Activated T-cell treated with anti-CD3 and anti-CD28 coated beads, Interleukin-2, amount 50 U/mL, for 24 hours (primary cell): ENCODE measurements at regions not wholly inside any gene's neighbourhood (a gene's known extent, or its start where the extent isn't known, plus 50 kb on each side); places are given as distances from the start of the nearest gene placed in this dataset.
"Not testable (repeated sequence)": the region's sequence is repeated elsewhere in the genome, so short reads cannot be mapped to it uniquely, and the experiment has no call there.

Experiments used
- DNase-seq: peaks from one replicate; pipeline ENCODE4 v3.0.0-alpha.2; 2020
- H3K27ac Mint-ChIP-seq: 2 replicates; pipeline ENCODE4 v1.8.0; 2020; ENCODE audit warnings: mild to moderate bottlenecking, mixed read lengths
- H3K27me3 Mint-ChIP-seq: 2 replicates; pipeline ENCODE4 v1.8.0; 2020; ENCODE audit warnings: mixed read lengths
- H3K36me3 Mint-ChIP-seq: 2 replicates; pipeline ENCODE4 v1.8.0; 2020; ENCODE audit warnings: low read depth, mixed read lengths
- H3K4me1 Mint-ChIP-seq: 2 replicates; pipeline ENCODE4 v1.8.0; 2020; ENCODE audit warnings: low read depth, mixed read lengths
- H3K4me3 Mint-ChIP-seq: 2 replicates; pipeline ENCODE4 v1.8.0; 2020; ENCODE audit warnings: mild to moderate bottlenecking, moderate library complexity, mixed read lengths
- H3K9me3 Mint-ChIP-seq: 2 replicates; pipeline ENCODE4 v1.8.0; 2020; ENCODE audit warnings: mixed read lengths

DNA sequence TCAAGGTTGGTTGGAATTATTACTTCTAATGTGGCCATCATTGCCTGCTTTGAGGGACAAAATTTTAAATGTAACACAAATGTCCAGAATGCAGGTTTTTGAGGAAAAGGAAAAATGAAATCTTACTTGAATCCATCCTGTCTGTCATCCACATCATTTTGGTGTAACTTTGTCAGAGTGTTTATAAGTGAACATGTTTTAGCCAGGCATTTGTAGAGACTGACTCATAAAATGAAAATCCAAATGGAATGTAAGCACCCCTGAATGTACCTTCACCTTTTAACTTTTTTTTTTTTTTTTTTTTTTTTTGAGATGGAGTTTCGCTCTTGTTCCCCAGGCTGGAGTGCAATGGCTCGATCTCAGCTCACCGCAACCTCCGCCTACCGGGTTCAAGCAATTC is 141.8 kb upstream of the BNIP2 start:
- Mint-ChIP-seq H3K36me3 (no peaks in the 10 kb centered on the region), H3K4me3 (no peak overlapping the region)
- DNase-seq = no peak

GRCh38 chr15:59830098-59830497 is 141.0 kb upstream of the BNIP2 start:
- Mint-ChIP-seq H3K4me1 (no peaks in the 10 kb centered on the region), H3K27me3 (no peaks in the 10 kb centered on the region), H3K4me3 (no peak overlapping the region), H3K27ac (no peak overlapping the region), H3K36me3 (no peaks in the 10 kb centered on the region), H3K9me3 (no peaks in the 10 kb centered on the region)
- DNase-seq = no peak

More for the DNA sequence above, 141.8 kb upstream of the BNIP2 start:
- peaks cover 2% of the 10 kb centered on the region for H3K4me1 Mint-ChIP-seq
- no peaks in the 10 kb centered on the region for H3K27me3 Mint-ChIP-seq
- no peaks in the 10 kb centered on the region for H3K9me3 Mint-ChIP-seq
- H3K27ac Mint-ChIP-seq = no peak overlapping the region

DNA sequence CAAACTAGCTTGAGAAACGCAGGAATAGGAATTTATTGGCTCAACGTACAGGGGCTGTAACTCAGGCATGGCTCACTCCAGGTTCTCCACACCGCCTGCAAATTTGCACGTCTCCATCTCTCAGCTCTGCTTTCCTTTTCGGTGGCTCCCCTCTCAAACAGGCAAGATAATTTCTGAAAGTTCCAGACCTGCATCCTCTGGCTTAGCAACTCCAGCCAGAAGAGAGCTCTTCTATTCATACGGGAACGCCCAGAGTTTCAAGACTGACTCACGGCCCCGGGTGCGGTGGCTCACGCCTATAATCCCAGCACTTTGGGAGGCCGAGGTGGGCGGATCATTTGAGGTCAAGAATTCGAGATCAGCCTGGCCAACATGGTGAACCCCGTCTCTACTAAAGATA is 139.7 kb upstream of the BNIP2 start:
- Mint-ChIP-seq H3K4me3 (no peak overlapping the region), H3K9me3 (no peaks in the 10 kb centered on the region), H3K27me3 (no peaks in the 10 kb centered on the region), H3K4me1 (no peaks in the 10 kb centered on the region), H3K27ac (no peak overlapping the region), H3K36me3 (no peaks in the 10 kb centered on the region)
- no peak for DNase-seq

- Mint-ChIP-seq H3K4me1 (no peaks in the 10 kb centered on the region), H3K36me3 (no peaks in the 10 kb centered on the region), H3K27ac (no peak overlapping the region), H3K9me3 (no peaks in the 10 kb centered on the region), H3K4me3 (no peak overlapping the region), H3K27me3 (no peaks in the 10 kb centered on the region)
- DNase-seq = no peak
Measured at GRCh38 chr15:59828263-59828662, 139.1 kb upstream of the BNIP2 start.

- H3K9me3 Mint-ChIP-seq = no peaks in the 10 kb centered on the region
- H3K27me3 Mint-ChIP-seq = no peaks in the 10 kb centered on the region
- no peaks in the 10 kb centered on the region for H3K4me1 Mint-ChIP-seq
- no peak for DNase-seq
- no peaks in the 10 kb centered on the region for H3K36me3 Mint-ChIP-seq
- no peak overlapping the region for H3K4me3 Mint-ChIP-seq
- no peak overlapping the region for H3K27ac Mint-ChIP-seq
Measured at GRCh38 chr15:59825901-59826300, 136.8 kb upstream of the BNIP2 start.

- Mint-ChIP-seq H3K4me1 (peaks cover 4% of the 10 kb centered on the region), H3K27ac (no peak overlapping the region), H3K9me3 (no peaks in the 10 kb centered on the region), H3K36me3 (no peaks in the 10 kb centered on the region), H3K4me3 (no peak overlapping the region), H3K27me3 (peaks cover 4% of the 10 kb centered on the region)
- no peak for DNase-seq
Measured at GRCh38 chr15:59821286-59821685, 132.2 kb upstream of the BNIP2 start.

DNA sequence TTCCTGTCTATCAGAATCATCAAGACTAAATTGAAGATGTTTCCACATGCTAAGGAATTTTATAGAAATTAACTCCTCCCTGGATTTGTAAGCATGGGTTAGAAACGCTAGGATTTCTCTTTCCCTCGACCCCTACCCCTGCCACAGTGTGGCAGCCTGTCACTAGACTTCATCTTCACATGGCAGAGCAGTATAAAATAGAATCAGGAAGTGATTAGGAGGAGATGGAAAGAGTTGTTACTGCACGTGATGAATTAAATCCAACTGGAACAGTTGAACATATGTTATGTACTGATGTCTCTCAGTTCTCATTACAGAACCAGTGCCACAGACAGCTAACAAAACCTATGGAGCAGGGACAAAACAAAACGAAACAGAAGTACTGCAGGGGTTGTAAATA is 130.0 kb upstream of the BNIP2 start:
- no peak overlapping the region for H3K4me3 Mint-ChIP-seq
- H3K9me3 Mint-ChIP-seq = no peaks in the 10 kb centered on the region
- DNase-seq = no peak
- no peaks in the 10 kb centered on the region for H3K36me3 Mint-ChIP-seq
- no peak overlapping the region for H3K27ac Mint-ChIP-seq
- peaks cover 4% of the 10 kb centered on the region for H3K27me3 Mint-ChIP-seq
- H3K4me1 Mint-ChIP-seq = peaks cover 16% of the 10 kb centered on the region

DNA sequence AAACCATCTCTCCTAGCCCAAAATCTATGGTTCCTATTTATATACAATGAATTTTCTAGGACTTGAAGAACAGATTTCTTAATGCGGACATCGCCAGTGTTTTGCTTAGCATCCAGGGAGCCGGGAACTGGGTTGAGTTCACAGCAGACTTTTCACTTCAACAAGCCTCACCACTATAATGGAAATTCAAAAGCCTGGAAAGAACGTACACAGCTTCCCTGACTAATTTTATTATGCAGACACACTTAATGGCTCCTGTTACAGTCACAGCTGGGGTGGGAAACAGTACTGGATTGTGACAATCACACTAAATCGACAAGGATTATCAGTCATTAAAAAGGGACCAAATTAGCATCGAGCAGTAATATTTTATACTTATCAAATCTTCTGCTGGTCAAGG is 129.2 kb upstream of the BNIP2 start:
- H3K4me3 Mint-ChIP-seq = no peak overlapping the region
- H3K36me3 Mint-ChIP-seq = no peaks in the 10 kb centered on the region
- H3K27me3 Mint-ChIP-seq = peaks cover 4% of the 10 kb centered on the region
- DNase-seq = no peak
- H3K9me3 Mint-ChIP-seq = no peaks in the 10 kb centered on the region
- H3K4me1 Mint-ChIP-seq = peaks cover 23% of the 10 kb centered on the region
- no peak overlapping the region for H3K27ac Mint-ChIP-seq

GRCh38 chr15:59817834-59818233 is 128.7 kb upstream of the BNIP2 start:
- Mint-ChIP-seq H3K27me3 (peaks cover 4% of the 10 kb centered on the region), H3K27ac (no peak overlapping the region), H3K9me3 (no peaks in the 10 kb centered on the region), H3K4me3 (no peak overlapping the region), H3K4me1 (peaks cover 28% of the 10 kb centered on the region), H3K36me3 (no peaks in the 10 kb centered on the region)
- no peak for DNase-seq

GRCh38 chr15:59817053-59817452 is 127.9 kb upstream of the BNIP2 start:
- Mint-ChIP-seq H3K4me1 (peaks cover 28% of the 10 kb centered on the region), H3K27ac (no peak overlapping the region), H3K36me3 (no peaks in the 10 kb centered on the region), H3K4me3 (no peak overlapping the region), H3K9me3 (no peaks in the 10 kb centered on the region), H3K27me3 (peaks cover 4% of the 10 kb centered on the region)
- no peak for DNase-seq

DNA sequence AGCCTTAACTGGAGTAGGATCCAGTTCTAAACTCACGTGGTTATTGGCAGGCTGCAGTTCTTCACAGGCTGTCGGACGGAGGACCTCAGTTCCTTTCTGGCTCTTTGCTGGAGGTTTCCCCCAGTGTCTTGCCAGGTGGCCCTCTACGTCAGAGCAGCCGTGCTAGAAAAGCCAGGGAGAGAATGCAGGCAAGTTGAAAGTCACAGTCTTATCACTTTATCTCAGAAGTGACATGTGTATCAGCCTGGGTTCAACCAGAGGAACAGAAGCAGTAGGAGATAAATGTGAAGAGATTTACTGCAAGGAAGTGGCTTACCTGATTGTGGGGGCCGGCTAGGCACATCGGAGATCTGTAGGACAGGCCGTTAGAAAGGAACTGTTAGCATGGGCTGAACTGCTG is 125.3 kb upstream of the BNIP2 start:
- H3K36me3 Mint-ChIP-seq = no peaks in the 10 kb centered on the region
- no peak overlapping the region for H3K4me3 Mint-ChIP-seq
- H3K27ac Mint-ChIP-seq = peak overlapping the region; percentile 9
- no peaks in the 10 kb centered on the region for H3K9me3 Mint-ChIP-seq
- no peak for DNase-seq
- H3K4me1 Mint-ChIP-seq = peaks cover 24% of the 10 kb centered on the region
- peaks cover 4% of the 10 kb centered on the region for H3K27me3 Mint-ChIP-seq

DNA sequence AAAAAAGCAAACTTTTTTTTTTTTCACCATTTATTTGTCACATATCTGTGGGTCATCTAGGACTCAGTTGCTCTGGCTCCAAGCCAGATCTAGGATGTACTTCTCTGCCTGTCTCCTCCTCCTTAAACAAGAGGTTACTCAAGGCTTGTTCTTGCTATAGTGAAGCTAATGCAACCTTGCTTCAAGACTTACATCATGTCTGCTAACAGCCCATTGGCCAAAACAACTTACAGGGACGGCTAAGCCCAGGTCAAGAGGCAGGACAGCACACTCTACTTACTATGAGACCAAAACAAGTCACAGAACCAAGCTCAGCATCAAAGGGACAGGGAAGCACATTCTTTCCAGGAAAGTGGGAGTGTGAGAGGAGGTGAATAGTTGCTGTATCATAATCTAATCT is 123.8 kb upstream of the BNIP2 start:
- H3K27ac Mint-ChIP-seq = no peak overlapping the region
- no peaks in the 10 kb centered on the region for H3K36me3 Mint-ChIP-seq
- no peaks in the 10 kb centered on the region for H3K27me3 Mint-ChIP-seq
- peaks cover 24% of the 10 kb centered on the region for H3K4me1 Mint-ChIP-seq
- no peak overlapping the region for H3K4me3 Mint-ChIP-seq
- H3K9me3 Mint-ChIP-seq = no peaks in the 10 kb centered on the region
- DNase-seq = no peak

DNA sequence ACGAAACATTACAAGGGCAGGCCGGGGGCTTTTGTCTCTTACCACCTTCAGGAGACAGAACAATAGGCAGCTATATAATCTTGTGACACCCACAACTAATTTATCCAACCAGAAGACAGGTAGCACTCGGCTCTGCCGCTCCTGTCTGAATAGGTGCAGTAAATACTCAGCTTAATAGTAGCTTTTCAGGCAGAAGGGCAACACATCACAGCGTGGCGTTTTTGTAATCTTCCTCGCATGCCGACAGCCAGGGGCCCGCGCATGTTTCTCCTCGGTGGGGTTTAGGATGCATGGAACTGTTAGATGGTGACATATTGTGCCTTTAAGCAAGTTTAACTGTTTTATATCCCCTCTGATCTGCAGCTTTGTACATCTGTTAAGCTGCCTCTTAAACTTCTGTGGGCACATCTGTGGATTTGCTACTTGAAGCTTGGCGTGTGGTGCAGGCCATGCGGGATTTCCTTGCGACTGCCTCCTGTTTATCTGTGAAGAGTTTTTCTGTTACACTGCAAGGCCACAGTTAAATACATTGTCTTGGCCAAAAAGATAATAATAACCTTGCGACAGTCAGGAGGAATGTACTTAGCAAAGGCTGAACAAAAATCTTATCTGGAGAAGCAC is 123.2 kb upstream of the BNIP2 start:
- no peak overlapping the region for H3K27ac Mint-ChIP-seq
- no peak for DNase-seq
- H3K36me3 Mint-ChIP-seq = no peaks in the 10 kb centered on the region
- peaks cover 24% of the 10 kb centered on the region for H3K4me1 Mint-ChIP-seq
- H3K9me3 Mint-ChIP-seq = no peaks in the 10 kb centered on the region
- no peaks in the 10 kb centered on the region for H3K27me3 Mint-ChIP-seq
- no peak overlapping the region for H3K4me3 Mint-ChIP-seq

DNA sequence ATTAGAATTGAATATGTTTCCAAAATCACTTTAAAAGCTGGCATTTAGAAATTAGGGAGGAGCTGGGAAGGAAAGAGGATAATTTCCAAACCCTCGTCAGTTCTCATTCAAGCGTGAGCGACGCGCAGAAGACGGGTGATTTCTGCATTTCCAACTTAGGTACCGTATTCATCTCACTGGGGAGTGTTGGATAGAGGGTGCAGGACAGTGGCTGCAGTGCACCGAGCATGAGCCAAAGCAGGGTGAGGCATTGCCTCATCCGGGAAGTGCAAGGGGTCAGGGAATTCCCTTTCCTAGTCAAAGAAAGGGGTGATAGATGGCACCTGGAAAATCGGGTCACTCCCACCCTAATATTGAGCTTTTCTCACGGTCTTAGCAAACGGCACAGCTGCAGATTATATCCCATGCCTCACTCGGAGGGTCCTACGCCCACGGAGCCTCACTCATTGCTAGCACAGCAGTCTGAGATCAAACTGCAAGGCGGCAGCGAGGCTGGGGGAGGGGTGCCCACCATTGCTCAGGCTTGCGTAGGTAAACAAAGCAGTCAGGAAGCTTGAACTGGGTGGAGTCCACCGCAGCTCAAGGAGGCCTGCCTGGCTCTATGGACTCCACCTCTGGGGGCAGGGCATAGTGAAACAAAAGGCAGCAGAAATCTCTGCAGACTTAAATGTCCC is 114.3 kb upstream of the BNIP2 start:
- not testable (repeated sequence) for H3K27me3 Mint-ChIP-seq, H3K36me3 Mint-ChIP-seq, H3K9me3 Mint-ChIP-seq
- Mint-ChIP-seq H3K4me3 (peak overlapping the region; percentile 56), H3K4me1 (peaks cover 53% of the 10 kb centered on the region), H3K27ac (peak overlapping the region; percentile 67)
- DNase-seq = peak; percentile 59

DNA sequence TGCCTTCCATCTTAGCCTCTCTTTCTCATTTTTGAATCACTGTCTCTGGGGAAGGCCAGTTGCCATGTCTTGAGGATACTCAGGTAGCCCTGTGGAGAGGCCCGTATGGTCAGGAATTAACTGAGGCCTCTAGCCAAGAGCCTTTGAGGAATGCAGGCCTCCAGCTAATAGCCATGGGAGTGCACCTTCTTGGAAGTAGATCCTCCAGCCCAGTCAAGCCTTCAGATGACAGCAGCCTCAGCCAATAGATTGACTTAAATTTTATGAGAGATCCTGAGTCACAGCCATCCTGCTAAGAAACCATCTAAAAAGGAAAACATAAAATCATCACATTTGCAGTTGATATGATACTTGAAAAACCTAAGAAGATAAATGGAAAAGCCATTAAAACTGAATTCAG is 112.5 kb upstream of the BNIP2 start:
- DNase-seq = no peak
- Mint-ChIP-seq H3K27ac (no peak overlapping the region), H3K4me3 (no peak overlapping the region), H3K27me3 (no peaks in the 10 kb centered on the region), H3K36me3 (peaks cover 2% of the 10 kb centered on the region), H3K4me1 (peaks cover 67% of the 10 kb centered on the region), H3K9me3 (peaks cover 9% of the 10 kb centered on the region)

DNA sequence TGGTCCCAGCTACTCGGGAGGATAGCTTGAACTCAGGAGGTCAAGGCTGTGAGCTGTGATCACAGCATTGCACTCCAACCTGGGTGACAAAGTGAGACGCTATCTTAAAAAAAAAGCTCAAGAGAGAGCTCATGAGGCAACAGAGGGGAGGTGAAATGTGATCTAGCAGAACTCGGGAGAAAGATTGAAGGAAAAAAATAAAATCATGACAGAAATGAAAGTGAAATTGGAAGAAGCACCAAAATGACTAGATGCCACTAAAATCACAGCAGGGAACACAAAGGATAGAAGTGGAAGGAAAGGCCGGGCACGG is 109.4 kb upstream of the BNIP2 start:
- H3K36me3 Mint-ChIP-seq = no peaks in the 10 kb centered on the region
- no peaks in the 10 kb centered on the region for H3K27me3 Mint-ChIP-seq
- no peaks in the 10 kb centered on the region for H3K9me3 Mint-ChIP-seq
- peaks cover 71% of the 10 kb centered on the region for H3K4me1 Mint-ChIP-seq
- DNase-seq = no peak
- peak overlapping the region; percentile 16 for H3K4me3 Mint-ChIP-seq
- peak overlapping the region; percentile 86 for H3K27ac Mint-ChIP-seq
